PC-3 (cell line): ENCODE measurements at regions not wholly inside any gene's neighbourhood (a gene's known extent, or its start where the extent isn't known, plus 50 kb on each side); places are given as distances from the start of the nearest gene placed in this dataset.

Source experiments
- EZH2 ChIP-seq: fragments of 300-600 bp; sonication (generic); IDR thresholded peaks from one replicate; pipeline ENCODE4 v1.6.1; 2017; ENCODE audit warnings: antibody characterized with exemption, mild to moderate bottlenecking, low read length; ENCODE audit not compliant: unreplicated experiment
- EZH2phosphoT487 ChIP-seq: fragments of 300-600 bp; sonication (generic); IDR thresholded peaks from 2 replicates; pipeline ENCODE4 v1.6.1; 2018; ENCODE audit warnings: mild to moderate bottlenecking, antibody characterized with exemption, low read length, borderline replicate concordance
- TF ChIP-seq, protein P1 (sequence below): fragments of 300-600 bp; sonication (generic); conservative IDR thresholded peaks from 2 replicates; pipeline ENCODE4 v1.5.1; 2017; ENCODE audit warnings: antibody characterized with exemption, low read depth, mild to moderate bottlenecking, low read length

- TF ChIP-seq, protein P1, sequence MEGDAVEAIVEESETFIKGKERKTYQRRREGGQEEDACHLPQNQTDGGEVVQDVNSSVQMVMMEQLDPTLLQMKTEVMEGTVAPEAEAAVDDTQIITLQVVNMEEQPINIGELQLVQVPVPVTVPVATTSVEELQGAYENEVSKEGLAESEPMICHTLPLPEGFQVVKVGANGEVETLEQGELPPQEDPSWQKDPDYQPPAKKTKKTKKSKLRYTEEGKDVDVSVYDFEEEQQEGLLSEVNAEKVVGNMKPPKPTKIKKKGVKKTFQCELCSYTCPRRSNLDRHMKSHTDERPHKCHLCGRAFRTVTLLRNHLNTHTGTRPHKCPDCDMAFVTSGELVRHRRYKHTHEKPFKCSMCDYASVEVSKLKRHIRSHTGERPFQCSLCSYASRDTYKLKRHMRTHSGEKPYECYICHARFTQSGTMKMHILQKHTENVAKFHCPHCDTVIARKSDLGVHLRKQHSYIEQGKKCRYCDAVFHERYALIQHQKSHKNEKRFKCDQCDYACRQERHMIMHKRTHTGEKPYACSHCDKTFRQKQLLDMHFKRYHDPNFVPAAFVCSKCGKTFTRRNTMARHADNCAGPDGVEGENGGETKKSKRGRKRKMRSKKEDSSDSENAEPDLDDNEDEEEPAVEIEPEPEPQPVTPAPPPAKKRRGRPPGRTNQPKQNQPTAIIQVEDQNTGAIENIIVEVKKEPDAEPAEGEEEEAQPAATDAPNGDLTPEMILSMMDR, result no peak
- TF ChIP-seq EZH2phosphoT487 (no peak), EZH2 (no peak)
Measured at GRCh38 chr3:124617177-124617576, 113.1 kb upstream of the UMPS start.
